ENCODE measurements at regions not wholly inside any gene's neighbourhood (a gene's known extent, or its start where the extent isn't known, plus 50 kb on each side); places are given as distances from the start of the nearest gene placed in this dataset.

DNA sequence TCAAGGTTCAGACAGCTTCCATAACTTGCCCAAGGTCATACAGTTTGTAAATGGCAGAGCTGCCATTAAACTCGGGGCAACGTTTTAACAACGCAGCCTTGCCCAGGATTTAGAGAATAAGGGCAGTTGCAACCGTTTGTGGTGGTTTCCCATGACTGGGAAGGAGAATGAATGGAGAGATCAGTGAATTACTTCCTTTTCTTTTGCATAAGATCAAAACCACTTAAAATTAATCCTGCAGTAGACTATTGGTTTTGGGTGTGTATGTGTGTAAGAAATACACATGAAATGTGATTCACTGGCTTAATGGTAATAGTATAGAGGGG, 179.1 kb upstream of the MIR17HG start:
- TF ChIP-seq, protein P1, sequence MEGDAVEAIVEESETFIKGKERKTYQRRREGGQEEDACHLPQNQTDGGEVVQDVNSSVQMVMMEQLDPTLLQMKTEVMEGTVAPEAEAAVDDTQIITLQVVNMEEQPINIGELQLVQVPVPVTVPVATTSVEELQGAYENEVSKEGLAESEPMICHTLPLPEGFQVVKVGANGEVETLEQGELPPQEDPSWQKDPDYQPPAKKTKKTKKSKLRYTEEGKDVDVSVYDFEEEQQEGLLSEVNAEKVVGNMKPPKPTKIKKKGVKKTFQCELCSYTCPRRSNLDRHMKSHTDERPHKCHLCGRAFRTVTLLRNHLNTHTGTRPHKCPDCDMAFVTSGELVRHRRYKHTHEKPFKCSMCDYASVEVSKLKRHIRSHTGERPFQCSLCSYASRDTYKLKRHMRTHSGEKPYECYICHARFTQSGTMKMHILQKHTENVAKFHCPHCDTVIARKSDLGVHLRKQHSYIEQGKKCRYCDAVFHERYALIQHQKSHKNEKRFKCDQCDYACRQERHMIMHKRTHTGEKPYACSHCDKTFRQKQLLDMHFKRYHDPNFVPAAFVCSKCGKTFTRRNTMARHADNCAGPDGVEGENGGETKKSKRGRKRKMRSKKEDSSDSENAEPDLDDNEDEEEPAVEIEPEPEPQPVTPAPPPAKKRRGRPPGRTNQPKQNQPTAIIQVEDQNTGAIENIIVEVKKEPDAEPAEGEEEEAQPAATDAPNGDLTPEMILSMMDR (conservative IDR thresholded peaks at IDR 0.05; ENCODE audit: low read depth, low read length): no peak
- TF ChIP-seq EZH2 (IDR thresholded peaks at IDR 0.05; ENCODE audit: low read length, unreplicated experiment): no peak
- TF ChIP-seq EZH2phosphoT487 (IDR thresholded peaks at IDR 0.05; ENCODE audit: borderline replicate concordance, low read length): no peak
